Inflammatory macrophage treated with lipopolysaccharide for 4 hours (primary cell): ENCODE measurements at regions not wholly inside any gene's neighbourhood (a gene's known extent, or its start where the extent isn't known, plus 50 kb on each side); places are given as distances from the start of the nearest gene placed in this dataset.
A peak's percentile ranks its signal among the peaks of the same experiment; 100 is the strongest.
"Not testable (repeated sequence)": the region's sequence is repeated elsewhere in the genome, so short reads cannot be mapped to it uniquely, and the experiment has no call there.

Experiments
- DNase-seq: peaks from one replicate; pipeline ENCODE4 v3.0.0-alpha.2; 2020

- not testable (repeated sequence) for DNase-seq
Measured at GRCh38 chr3:180424305-180424704, 177.7 kb upstream of the TTC14 start.

- DNase-seq, result no peak
Measured at GRCh38 chr3:180430896-180431295, 171.1 kb upstream of the TTC14 start.

GRCh38 chr3:180433152-180433551 is 168.8 kb upstream of the TTC14 start:
- no peak for DNase-seq

GRCh38 chr3:180447136-180447535 is 154.8 kb upstream of the TTC14 start:
- DNase-seq, result no peak

- DNase-seq, result not testable (repeated sequence)
Measured at GRCh38 chr3:180448407-180448806, 153.6 kb upstream of the TTC14 start.

GRCh38 chr3:180457225-180457624 is 144.7 kb upstream of the TTC14 start:
- DNase-seq, result peak; percentile 20

- DNase-seq, result no peak
Measured at GRCh38 chr3:180466401-180467011, 135.5 kb upstream of the TTC14 start.

- DNase-seq, result no peak
Measured at GRCh38 chr3:180467177-180467576, 134.8 kb upstream of the TTC14 start.

- no peak for DNase-seq
Measured at GRCh38 chr3:180469149-180469548, 132.8 kb upstream of the TTC14 start.

- no peak for DNase-seq
Measured at GRCh38 chr3:180478695-180479094, 123.3 kb upstream of the TTC14 start.

GRCh38 chr3:180492047-180492446 is 109.9 kb upstream of the TTC14 start:
- DNase-seq, result no peak

GRCh38 chr3:180496995-180497394 is 105.0 kb upstream of the TTC14 start:
- no peak for DNase-seq

GRCh38 chr3:180516368-180516767 is 85.6 kb upstream of the TTC14 start:
- no peak for DNase-seq

- no peak for DNase-seq
Measured at GRCh38 chr3:180523040-180523439, 78.9 kb upstream of the TTC14 start.

GRCh38 chr3:180528843-180529242 is 73.1 kb upstream of the TTC14 start:
- DNase-seq, result no peak

- no peak for DNase-seq
Measured at GRCh38 chr3:180529778-180530177, 72.2 kb upstream of the TTC14 start.

- DNase-seq, result no peak
Measured at GRCh38 chr3:180530276-180530675, 71.7 kb upstream of the TTC14 start.

GRCh38 chr3:180531303-180532278 is 70.4 kb upstream of the TTC14 start:
- no peak for DNase-seq

- no peak for DNase-seq
Measured at GRCh38 chr3:180534828-180535227, 67.1 kb upstream of the TTC14 start.

- DNase-seq, result no peak
Measured at GRCh38 chr3:180538493-180538892, 63.5 kb upstream of the TTC14 start.

- no peak for DNase-seq
Measured at GRCh38 chr3:180543877-180544276, 58.1 kb upstream of the TTC14 start.

- no peak for DNase-seq
Measured at GRCh38 chr3:180546863-180547262, 55.1 kb upstream of the TTC14 start.

- DNase-seq, result no peak
Measured at GRCh38 chr3:180548050-180548449, 53.9 kb upstream of the TTC14 start.
